Fibroblast of skin of left biceps (primary cell): ENCODE measurements at regions not wholly inside any gene's neighbourhood (a gene's known extent, or its start where the extent isn't known, plus 50 kb on each side); places are given as distances from the start of the nearest gene placed in this dataset.

Experiments
- DNase-seq, 2 experiments: peaks; one replicate each; pipeline ENCODE4 v3.0.0-alpha.2; 2013; ENCODE audit warnings: low read depth in 2 of 2

DNA sequence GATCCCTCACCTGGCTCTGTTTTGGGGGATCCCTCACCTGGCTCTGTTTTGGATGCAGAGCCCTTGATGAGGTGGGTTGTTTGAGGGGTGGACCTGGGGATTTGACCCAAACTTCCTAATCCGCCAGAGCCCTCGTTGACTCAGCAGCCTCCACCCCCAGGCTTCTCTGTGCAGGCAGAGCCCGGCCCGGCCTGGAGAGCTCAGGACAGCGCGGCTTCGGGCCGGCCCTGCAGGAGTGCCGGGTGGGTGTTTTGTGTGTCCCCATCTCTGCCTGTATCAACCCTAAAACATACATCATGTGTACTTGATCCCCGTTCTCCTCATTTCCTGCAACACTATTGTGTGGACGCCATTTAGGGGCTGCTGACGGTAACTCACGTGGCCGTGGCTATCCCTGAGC, 124.2 kb downstream of the SIK1 start:
- DNase-seq, result no peak

DNA sequence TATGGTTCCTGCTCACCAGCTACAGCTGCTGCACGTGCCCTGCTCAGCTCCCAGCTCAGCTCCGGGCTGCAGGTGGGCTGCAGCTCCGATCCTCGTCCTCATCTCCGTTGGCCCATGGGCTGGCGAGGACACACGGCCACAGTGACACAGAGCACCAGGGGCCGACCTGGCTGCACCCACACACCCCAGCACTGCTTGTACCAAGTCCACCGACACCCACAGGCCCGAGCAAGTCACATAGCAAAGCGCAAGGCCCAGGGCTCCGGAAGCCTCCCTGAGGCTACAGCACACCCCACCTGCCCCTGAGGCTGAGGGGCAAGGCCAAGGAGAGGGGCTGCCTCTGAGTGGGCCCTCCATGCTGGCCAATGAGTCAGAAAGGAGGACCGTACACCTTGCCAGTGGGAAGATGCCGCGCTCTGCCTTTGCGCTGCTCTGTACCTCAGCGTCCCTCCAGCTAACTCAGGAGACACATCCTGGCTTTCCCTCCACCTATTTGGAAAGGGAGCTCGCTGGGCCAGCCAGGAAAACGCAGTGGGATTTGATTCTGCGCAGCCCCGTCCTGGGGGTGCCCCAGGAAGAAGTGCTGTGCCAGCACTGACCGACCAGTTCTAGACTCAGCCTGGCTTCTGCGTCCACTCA, 124.8 kb downstream of the SIK1 start:
- no peak for DNase-seq

DNA sequence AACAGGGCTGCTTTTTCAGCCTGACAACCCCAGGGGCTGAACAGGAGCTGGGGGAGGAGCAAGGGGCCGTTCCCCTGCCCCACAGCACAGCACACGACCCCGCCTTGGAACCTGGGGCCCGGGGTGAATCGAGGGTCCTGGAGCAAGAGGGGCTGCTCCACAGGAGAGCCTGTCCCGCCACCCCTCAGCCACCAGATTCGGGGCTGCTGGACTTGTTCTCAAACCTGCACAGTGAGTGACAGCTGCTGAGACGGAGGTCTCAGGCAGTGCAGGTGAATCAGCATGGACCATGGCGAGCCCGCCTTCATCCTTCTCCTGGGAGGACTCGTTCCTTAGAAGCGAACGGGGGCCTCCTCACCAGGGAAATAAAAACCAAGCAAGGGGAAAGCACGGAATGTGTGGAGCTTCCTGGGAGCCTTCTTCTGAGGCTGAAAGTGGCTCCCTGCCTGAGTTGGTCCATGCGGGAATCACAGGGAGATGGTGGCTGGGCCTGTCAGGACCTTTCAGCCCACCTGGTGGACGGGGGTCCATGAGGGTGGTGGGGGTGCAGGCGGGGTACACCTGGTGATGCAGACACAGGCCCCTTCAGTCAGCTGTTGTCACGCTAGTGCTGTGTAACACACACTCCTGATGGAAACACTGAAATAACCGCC, 125.4 kb downstream of the SIK1 start:
- DNase-seq, result no peak

DNA sequence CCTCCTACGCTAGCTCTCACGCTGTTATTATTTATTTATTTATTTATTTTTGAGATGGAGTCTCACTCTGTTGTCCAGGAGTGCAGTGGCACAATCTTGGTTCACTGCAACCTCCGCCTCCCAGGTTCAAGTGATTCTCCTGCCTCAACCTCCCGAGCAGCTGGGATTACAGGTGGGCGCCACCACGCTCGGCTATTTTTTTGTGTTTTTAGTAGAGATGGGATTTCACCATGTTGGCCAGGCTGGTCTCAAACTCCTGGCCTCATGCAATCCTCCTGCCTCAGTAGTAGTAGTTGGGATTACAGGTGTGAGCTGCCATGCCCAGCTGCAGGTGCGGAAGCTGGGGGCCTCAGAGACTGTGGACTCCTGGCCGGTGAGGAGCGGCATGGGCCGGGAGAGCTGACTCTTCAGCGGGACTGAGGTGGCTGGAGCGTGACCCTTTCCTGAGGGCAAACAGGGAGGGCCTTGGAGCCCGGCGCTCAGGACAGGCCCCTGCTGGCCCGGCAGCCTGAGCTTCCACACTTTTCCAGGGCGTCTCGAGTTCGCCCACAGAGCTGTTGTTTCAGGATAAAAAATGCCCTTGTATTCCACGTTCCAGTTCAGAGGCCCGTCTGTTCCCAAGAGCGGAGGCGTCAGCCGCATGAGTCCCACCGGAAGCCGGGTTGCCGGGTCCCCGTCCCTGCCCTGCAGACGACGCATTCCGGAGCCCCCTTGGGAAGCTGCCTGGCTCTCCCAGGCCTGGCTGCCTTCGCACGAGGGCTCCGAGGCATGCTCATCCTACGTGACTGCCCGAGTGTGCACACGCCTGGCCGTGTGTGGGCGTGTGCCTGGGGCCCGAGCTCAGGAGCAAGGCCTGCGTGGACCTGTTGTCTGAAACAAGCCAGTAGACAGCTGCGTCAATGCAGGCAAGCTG, 126.2 kb downstream of the SIK1 start:
- no peak for DNase-seq

DNA sequence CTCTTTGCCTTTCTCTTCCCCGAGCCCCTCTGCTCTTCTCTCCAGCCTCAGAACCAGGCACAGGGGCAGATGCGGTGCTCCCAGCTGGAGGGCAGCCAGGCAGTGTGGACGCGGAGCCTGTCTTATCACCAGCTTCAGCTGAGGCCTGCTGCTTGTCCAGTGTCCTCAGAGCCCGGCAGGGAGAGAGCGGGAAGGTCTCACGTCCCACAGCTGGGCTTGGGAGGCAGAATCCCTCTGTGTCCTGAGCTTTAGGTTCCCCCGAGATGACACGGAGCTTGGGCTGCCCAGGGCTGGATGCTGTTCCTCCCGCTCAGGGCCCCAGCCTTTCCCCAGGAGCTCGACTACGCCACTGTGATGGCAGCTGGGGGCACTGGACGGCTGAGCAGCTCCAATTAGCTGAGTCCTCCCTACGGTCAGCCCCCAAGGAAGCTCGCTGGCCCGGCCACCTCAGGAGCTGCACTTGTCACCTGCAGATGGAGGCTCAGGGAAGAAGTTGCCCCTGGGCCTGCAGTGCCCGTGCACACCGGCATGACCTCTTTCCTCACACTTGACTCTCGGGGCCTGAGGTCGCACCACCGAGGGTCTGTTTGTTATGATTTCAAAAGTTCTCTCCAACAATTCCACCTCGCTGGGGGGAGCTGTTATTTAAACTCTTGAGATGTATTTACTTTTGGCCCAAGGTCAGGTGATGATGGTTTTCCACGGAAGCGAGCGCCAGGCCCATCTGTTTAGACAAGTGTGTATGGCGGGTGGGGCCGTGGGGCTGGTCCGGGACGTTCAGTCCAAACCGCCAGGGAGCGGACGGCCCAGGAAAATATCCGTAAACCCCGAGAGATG, 127.3 kb downstream of the SIK1 start:
- DNase-seq, result no peak

DNA sequence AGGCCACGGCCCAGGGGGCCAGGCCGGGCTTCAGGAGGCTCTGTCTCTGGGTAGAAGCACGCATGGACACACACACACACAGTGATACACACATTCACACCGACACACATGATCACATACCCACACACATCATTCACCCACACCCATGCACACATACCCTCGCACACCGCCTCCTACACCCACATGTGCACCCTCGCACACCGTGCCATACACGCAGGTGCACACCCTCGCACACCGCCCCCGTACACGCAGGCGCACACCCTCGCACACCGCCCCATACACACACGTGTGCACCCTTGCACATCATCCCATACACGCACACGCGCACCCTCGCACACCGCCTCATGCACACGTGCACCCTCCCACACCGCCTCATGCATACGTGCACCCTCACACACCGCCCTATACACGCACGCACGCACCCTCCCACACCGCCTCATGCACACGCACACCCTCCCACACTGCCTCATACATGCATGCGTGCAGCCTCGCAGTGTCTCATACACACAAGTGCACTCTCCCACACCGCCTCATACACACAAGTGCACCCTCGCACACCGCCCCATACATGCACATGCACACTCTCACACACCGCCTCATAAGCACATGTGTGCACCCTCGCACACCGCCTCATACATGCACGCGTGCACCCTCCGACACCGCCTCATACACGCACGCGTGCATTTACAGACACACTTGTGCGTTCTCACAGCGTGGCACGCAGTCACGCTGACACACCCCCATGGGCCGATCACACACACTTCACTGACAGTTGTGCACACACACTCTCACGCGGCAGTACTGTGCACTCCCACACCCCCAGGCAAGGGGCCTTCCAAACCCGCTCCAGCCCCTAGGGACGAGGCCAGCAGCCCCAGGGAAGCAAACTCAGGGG, 128.1 kb downstream of the SIK1 start:
- no peak for DNase-seq

DNA sequence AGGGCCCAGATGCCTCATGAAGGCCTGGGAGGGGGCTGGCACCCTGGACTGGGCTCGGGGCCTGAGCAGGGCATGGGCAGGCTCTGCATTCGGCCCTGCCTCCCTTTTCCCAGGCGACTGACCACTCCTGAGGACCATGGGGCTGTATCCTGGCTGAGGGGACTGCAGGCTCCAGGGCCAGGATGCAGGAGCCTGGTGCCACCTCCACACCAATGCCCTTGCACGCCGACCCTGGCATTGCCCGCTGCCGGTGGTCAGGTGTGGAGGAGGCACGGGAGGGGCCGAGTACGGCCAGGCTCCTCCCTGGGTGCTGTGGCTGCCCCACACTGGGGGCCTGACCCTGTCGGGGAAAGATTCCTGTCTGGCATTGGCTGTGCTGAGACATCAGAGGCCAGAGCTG, 128.9 kb downstream of the SIK1 start:
- no peak for DNase-seq

DNA sequence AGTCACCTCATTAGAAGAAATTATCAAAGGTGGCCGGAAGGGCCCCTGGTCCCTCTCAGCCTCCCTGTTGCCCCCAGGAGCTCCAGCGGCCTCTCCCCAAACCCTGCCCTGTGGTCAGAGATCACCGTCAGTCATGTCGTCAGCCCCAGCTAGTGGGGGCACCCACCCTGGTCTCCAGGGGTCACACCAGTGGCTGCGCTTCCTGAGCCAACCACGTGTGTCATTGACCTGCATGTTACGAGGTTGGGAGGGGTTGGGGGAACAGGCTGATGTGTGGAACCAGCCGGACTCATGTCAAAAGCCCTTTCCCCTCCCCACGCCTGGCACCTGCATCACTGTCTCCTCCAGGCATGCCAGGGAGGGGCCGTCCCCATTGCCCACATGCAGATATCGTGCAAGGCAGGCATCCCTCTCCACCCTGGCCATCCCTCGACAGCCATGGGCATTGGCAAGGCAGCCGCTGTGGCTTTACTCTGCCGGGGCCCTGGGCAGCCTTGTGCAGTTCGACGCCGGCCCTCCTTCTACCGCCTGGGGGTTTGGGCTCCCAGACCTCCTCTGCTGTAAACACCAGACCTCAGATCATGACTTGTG, 128.7 kb downstream of the CRYAA start:
- DNase-seq, result no peak

DNA sequence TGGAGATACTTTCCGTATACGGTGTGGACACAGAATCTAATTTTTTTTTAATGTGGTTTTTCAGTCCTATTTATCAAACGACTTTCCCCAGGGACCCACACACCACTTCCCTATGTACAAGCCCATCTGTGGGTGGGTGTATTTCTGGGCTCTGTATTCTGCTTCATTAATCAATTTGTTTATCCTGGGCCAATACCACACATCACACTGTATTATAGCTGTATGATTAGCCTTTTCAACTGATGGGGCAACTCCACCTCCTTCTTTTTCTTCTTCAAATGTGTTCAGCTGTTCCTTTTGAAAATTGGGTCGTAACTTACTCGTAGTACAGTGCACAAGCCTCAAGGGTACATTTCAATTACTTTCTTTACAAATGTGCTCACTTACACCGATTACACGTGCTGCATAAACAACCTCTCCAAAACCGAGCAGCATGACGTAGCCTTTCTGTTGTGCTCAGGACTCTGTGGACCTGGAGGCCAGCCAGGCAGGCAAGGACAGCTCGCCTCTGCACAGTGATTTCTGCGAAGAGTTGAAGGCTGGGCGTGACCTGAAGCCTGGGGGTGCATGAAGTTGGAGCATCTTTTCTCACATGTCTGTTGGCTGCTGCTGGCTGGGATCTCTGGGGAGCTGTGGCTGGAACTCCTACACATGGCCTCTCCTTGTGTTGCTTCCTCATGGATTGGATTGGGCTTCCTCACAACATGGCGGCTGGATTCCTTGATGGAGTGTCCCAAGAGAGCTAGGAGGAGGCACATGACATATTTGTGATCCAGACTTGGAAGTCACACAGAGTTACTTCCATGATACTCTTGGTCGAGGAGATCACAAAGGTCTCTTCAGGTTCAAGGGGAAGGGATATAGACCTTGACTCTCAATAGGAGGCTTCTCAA, 126.5 kb downstream of the CRYAA start:
- DNase-seq, result no peak

DNA sequence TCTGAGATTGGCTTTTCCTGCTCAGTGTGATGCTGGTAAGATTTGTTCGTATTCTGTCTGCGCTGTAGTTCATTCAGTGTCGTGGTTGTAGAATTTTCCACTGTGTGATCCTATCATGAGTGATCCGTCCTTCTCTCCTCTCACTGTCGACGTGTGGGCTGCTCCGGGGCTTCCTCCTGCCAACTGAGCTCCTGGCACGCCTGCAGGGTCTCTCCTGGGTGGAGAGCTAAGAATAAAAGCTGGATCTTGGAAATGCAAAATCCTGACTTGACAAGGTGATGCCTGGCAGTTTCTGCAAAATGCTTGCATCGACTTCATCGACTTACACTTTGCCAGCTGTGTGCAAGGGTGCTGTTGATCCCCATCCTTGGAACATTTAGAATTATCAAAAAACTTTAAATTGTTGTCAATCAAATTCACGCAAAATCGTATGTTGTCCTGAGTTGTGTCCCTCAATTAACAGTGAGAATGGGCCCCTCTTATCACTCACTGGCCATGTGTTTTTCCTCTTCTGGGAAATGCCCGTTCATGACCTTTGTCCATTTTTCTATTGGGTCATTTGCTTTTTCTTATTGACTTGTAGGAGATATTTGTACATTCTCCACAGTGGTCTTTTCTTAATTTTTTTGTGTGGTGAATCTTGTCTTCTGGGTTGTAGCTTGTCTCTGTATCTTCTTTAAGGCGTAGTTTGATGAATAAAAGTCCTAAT, 125.5 kb downstream of the CRYAA start:
- DNase-seq, result no peak

DNA sequence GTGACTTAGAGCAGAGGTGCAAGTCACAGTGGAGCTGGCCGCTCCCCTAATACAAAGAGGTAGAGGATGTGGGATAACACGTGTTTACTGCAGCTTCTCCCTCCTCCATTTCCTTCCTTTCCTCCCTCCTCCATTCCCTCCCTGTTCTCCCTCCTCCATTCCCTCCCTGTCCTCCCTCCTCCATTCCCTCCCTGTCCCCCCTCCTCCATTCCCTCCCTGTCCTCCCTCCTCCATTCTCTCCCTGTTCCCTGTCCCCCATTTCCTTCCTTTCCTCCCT, 124.0 kb downstream of the CRYAA start:
- DNase-seq, result no peak

DNA sequence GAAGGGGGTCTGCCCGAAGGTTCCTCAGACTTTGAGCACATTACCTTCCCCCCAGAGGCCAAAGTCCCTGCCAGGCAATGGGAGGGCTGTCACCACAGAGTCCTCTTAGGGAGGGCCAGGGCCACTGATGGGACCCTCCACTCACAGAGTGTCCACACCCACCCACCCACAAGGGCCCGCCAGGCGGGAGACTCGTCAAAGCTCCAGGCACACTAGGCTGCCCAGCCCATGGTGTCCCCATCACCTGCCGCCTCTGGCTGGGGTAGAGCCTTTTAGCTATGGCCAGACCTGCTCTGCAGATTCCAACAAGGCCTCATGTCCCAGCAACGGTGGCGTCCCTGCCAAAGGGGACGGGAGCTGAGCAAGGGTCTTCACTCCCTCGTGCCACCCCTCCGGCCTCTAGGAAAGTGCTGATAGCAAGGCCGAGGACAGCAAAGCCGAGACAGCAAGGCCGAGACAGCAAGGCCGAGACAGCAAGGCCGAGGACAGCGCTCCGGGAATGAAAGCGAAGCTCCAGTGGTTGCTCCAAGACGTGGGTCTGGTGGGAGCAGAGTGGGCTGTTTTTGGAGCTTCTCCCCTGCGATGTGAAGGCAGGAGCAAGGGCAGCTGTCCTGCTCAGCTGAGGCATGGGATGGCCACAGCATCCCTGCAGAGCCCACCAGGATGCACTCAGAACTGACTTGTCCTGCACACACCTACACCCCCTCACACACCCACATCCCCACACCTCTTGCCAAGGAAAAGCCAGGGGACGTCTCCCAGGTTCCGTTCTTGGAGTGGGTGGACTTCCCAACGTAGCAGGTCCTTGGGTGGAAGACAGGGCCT, 123.4 kb downstream of the CRYAA start:
- no peak for DNase-seq

DNA sequence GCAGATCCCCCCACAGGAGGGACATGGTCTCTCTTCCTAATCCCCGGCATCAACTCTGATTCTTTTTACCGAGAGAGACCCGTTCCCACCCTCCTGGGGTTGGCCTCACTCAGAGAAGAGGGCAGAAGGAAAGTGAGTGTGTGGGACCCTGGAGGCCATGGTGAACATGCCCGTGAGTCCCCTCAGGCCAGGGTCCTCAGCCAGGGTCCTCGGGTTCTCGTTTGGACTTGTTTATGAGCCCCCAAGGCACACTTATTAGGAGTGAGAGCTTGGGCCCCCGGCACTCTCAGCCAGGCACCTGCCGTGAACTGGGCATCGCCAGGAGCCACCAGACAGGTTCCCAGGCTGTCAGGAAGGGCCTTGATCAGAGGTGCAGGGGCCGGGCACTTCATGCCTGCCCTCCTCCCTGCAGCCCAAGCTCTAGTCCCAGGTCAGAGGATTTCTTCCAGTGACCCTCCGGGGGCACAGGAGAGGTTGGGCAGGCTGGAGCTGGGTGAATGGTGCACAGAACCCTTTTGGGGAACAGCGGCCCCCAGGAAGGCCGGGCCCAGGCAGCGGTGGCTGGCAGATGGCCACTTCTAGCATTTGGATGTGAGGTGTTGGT, 122.6 kb downstream of the CRYAA start:
- no peak for DNase-seq

DNA sequence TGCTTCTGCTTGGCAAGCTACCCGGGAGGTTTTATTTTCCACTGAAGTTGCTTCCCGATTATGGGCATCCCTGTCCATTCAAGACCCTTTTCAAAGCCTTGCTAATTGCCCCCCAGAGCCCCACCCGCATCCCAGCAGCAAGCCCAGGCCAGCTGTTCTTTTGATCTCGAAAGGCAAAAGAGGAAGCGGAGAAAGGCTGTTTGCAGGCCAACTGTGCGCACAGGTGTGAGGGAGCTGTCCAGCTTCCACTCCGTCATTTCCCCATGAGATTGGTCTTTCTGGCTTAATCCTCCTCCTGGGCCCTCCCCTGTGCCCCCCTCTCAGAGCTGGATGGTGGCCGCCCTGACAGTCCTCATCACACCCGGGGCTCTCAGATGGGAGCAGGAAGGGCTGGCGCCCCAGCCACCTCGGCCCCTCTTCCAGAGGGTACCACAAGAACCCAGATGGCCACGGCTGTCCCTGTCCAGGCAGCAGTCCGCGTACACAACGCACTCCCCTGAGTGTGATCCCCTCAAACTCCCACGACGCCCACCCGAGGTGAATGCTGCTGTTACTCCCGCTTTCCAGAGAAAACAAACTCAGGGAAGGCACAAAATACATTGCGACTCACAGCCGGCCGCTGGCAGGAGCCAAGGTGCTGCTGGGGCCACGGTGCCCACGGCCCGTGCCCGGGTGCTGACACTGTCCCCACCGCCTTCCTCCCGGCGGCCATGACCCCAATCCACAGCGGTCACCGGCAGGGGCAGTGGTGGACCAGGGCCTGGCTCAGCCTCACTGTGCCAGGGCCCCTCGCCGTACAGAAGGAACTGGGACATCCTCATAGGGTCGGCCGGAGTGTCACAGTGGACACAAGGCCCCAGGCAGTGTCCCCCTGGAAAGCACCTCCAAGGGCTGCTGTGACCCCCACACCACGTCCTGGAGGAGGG, 121.9 kb downstream of the CRYAA start:
- DNase-seq, result no peak

DNA sequence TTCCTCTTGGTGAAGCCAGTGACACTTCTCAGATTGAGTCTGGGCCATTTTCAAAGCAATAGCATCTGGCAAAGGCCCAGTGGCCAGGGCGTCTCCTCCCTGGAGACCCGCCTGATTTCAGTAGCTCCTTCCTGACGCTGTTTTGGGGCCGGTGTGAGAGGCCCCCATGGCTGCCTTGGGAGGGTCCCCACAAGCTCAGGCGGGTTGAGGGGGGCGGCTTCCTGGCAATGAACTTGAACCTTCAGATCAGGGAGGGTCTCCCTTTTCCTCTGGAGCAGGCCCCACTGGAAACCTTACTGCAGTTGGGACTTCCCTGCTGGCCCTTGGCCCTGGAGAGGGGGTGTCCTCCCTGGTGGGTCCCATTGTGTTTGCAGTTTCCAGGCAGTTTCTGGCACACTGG, 121.2 kb downstream of the CRYAA start:
- no peak for DNase-seq

DNA sequence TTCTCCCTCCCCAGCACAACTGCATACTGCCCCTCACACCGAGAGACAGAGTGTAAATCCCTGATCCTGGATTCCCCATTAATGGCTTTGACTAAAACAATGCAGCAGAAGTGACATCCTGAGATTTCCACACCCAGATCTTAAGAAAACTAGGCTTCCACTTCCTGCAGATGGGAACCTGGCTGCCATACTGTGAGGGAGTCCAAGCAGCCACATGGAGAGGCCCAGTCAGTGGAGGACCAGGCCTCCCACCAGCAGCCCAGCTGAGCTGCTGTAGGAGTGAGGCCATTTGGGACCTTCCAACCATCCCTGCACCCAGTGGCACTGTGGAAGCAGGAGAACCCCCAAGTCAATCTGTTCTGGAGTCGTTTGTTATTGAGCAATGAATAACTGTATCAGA, 120.6 kb downstream of the CRYAA start:
- no peak for DNase-seq
